Motor neuron (in vitro differentiated cells): ENCODE measurements at regions not wholly inside any gene's neighbourhood (a gene's known extent, or its start where the extent isn't known, plus 50 kb on each side); places are given as distances from the start of the nearest gene placed in this dataset.

ENCODE experiments used
- ATAC-seq, 8 experiments: fragments of 200-7000 bp; cut with Tn5 transposase; replicated peaks in 6 of 8; 2 replicates each; pipeline ENCODE4 v1.8.0; 2021; ENCODE audit warnings: mild to moderate bottlenecking in 8 of 8, moderate library complexity in 8 of 8
- H3K27ac ChIP-seq, 2 donors: fragments of 250-450 bp; sonication (Bioruptor Pico); 2 replicates each; pipeline ENCODE4 v1.9.0; 2021; ENCODE audit warnings: antibody characterized with exemption in 2 of 2, mild to moderate bottlenecking in 2 of 2, moderate library complexity in 1 of 2
- H3K4me1 ChIP-seq, 2 donors: fragments of 250-450 bp; sonication (Bioruptor Pico); replicated peaks in 1 of 2; 2 replicates each; pipeline ENCODE4 v1.6.1; 2021; ENCODE audit warnings: antibody characterized with exemption in 2 of 2, mild to moderate bottlenecking in 2 of 2, moderate library complexity in 1 of 2
- H3K4me3 ChIP-seq, 5 donors: fragments of 250-450 bp; sonication (Bioruptor Pico); 2 replicates each; pipeline ENCODE4 v1.9.0; 2021; ENCODE audit warnings: antibody characterized with exemption in 5 of 5, mild to moderate bottlenecking in 5 of 5, moderate library complexity in 4 of 5
- WGBS, 10 experiments: fragments of 450-650 bp; shearing (Covaris generic); methylation state at CpG; one replicate each; pipeline ENCODE4 v1.0.0; 2022; 5-methylcytosine and 5-hydroxymethylcytosine counted together
- in situ Hi-C, 9 experiments: fragments of 400-800 bp; cut with MboI; loops; one replicate each; pipeline ENCODE4 v1.15.0; 2021; ENCODE audit warnings: low sequenced_read_pairs in 9 of 9, low pct_unique_long_range_greater_than_20kb in 2 of 9; ENCODE audit not compliant: unreplicated experiment in 9 of 9

- no peak overlapping the region for H3K27ac ChIP-seq
- in situ Hi-C loops, result no loop called here
- H3K4me3 ChIP-seq, result no peak overlapping the region
- peaks cover 11 to 18% of the 10 kb centered on the region in 2 donors for H3K4me1 ChIP-seq
- 29 to 86% (median 75%) methylated on average over 1 of the region's 1 CpG; no CpG with 5 or more reads in 2 of the 10 experiments for WGBS, 10 experiments
- ATAC-seq, result peak in 5 of 8 experiments; percentile 23 to 51 (median 27)
Observed at GRCh38 chr1:198892065-198892464, 253.2 kb downstream of the PTPRC start.

- Histone ChIP-seq H3K4me3 (no peak overlapping the region), H3K4me1 (peaks cover 11 to 12% of the 10 kb centered on the region in 2 donors), H3K27ac (no peak overlapping the region)
- ATAC-seq, result no peak
- in situ Hi-C loops, result no loop called here
- 83 to 100% (median 100%) methylated on average over 1 of the region's 1 CpG; no CpG with 5 or more reads in 2 of the 10 experiments for WGBS, 10 experiments
Observed at GRCh38 chr1:198893141-198893540, 254.3 kb downstream of the PTPRC start.

DNA sequence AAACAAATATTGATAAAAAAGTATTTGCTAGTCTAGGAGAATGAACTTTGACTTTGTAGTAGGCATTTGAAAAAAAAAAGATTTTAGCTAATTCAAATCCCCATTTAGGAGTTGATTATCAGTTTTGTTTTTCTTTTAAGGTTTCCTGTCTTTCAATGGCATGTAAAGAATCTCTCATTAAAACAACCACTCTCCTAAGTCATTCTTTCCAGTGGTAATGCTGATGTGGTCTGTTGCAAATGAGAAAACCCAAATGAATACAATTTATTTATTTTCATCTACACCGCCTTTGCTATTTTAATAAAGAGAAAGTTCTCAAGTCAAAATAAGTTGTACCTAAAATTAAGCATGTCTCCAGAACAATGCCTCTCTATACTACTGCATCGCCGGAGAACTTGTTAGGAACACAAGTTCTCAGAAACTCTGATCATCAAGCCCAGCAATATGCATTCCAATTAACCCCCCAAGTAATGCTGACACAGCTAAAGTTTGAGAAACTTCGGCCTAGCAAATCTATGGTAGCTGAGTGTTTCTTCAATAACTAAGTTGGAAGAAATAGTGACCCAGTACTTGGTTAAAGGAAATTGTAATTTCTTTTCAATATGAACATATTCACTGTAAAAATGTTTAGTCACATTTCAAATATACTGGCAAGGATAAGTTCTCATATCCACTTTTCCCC is 255.1 kb downstream of the PTPRC start:
- in situ Hi-C loops, result no loop called here
- Histone ChIP-seq H3K4me1 (peaks cover 5 to 9% of the 10 kb centered on the region in 2 donors), H3K4me3 (no peak overlapping the region), H3K27ac (no peak overlapping the region)
- WGBS, 10 experiments, result 82 to 100% (median 93%) methylated on average over 1 to 4 of the region's 4 CpGs; no CpG with 5 or more reads in 1 of the 10 experiments
- ATAC-seq, result no peak

DNA sequence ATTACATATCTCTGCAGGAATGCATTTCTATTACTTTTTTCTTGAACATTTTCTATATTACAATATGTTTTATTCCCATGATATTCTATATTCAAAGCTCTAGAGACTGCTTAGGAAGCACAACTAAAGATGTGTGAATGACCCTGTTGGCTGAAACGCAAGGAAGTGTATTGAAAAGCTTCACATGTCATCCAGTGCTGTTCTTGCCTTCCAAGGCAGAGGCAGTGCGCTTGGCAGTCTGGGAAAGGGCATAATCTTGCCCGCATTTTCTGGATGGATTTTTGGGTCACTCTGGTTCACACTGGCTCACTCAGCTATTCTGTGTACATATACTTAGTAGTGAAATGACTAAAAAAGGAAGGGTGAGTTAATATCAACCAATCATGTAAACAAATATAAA is 262.4 kb downstream of the PTPRC start:
- Histone ChIP-seq H3K4me1 (peaks cover 35 to 47% of the 10 kb centered on the region in 2 donors), H3K4me3 (no peak overlapping the region), H3K27ac (peak overlapping the region in 1 of 2 donors; percentile 23)
- ATAC-seq, result peak in 4 of 8 experiments; percentile 17 to 35 (median 18)
- in situ Hi-C loops, result no loop called here
- 41 to 100% (median 91%) methylated on average over 1 to 3 of the region's 3 CpGs for WGBS, 10 experiments

GRCh38 chr1:198902655-198903054 is 263.8 kb downstream of the PTPRC start:
- ATAC-seq, result peak; percentile 21 to 78 (median 55)
- in situ Hi-C loops, result no loop called here
- H3K4me3 ChIP-seq, result peak overlapping the region in 1 of 5 donors; percentile 19
- 7 to 100% (median 59%) methylated on average over 1 to 5 of the region's 5 CpGs for WGBS, 10 experiments
- peak overlapping the region; percentile 67 to 73 for H3K27ac ChIP-seq
- peaks cover 42 to 56% of the 10 kb centered on the region in 2 donors for H3K4me1 ChIP-seq

- ATAC-seq, result peak; percentile 66 to 98 (median 96)
- in situ Hi-C loops, result no loop called here
- peak overlapping the region; percentile 67 to 73 for H3K27ac ChIP-seq
- H3K4me3 ChIP-seq, result peak overlapping the region in 3 of 5 donors; percentile 3 to 19 (median 9)
- H3K4me1 ChIP-seq, result peaks cover 43 to 59% of the 10 kb centered on the region in 2 donors
- WGBS, 10 experiments, result 0 to 29% (median 2%) methylated on average over 1 to 3 of the region's 3 CpGs; no CpG with 5 or more reads in 2 of the 10 experiments
Observed at GRCh38 chr1:198903203-198903602, 264.4 kb downstream of the PTPRC start.

GRCh38 chr1:198903621-198904020 is 264.8 kb downstream of the PTPRC start:
- WGBS, 10 experiments, result 3 to 57% (median 16%) methylated on average over 1 to 3 of the region's 3 CpGs
- Histone ChIP-seq H3K27ac (peak overlapping the region; percentile 2 to 73), H3K4me1 (peaks cover 46 to 63% of the 10 kb centered on the region in 2 donors), H3K4me3 (peak overlapping the region in 3 of 5 donors; percentile 3 to 19 (median 9))
- peak in 6 of 8 experiments; percentile 13 to 31 (median 22) for ATAC-seq
- in situ Hi-C loops, result no loop called here

GRCh38 chr1:198904321-198904720 is 265.5 kb downstream of the PTPRC start:
- in situ Hi-C loops, result no loop called here
- WGBS, 10 experiments, result 33 to 89% (median 63%) methylated on average over 1 to 2 of the region's 2 CpGs
- peak overlapping the region; percentile 2 to 73 for H3K27ac ChIP-seq
- no peak overlapping the region for H3K4me3 ChIP-seq
- ATAC-seq, result no peak
- peaks cover 46 to 63% of the 10 kb centered on the region in 2 donors for H3K4me1 ChIP-seq

- no peak for ATAC-seq
- in situ Hi-C loops, result no loop called here
- WGBS, 10 experiments, result 85 to 100% (median 95%) methylated on average over 1 to 4 of the region's 4 CpGs
- H3K4me1 ChIP-seq, result peaks cover 51 to 63% of the 10 kb centered on the region in 2 donors
- no peak overlapping the region for H3K4me3 ChIP-seq
- no peak overlapping the region for H3K27ac ChIP-seq
Observed at GRCh38 chr1:198906739-198907422, 268.0 kb downstream of the PTPRC start.

DNA sequence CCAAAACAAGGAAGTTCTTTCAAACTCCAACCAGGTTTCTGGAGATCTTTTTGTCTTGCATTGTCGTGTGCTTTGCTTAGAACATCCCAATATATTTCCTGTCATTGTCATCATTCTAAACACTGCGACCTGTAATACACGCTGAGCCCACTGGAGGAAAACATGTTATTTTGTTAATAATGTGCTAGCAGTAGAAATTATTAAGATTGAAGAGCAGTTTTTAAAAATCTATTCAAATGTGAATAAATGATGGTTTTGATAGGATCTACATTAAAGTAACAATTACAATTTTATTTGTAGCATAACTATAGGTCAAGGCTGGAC is 268.5 kb downstream of the PTPRC start:
- in situ Hi-C loops, result no loop called here
- 79 to 100% (median 94%) methylated on average over 2 to 3 of the region's 3 CpGs; no CpG with 5 or more reads in 1 of the 10 experiments for WGBS, 10 experiments
- H3K4me3 ChIP-seq, result no peak overlapping the region
- no peak for ATAC-seq
- H3K4me1 ChIP-seq, result peaks cover 46 to 58% of the 10 kb centered on the region in 2 donors
- no peak overlapping the region for H3K27ac ChIP-seq

- no peak for ATAC-seq
- in situ Hi-C loops, result no loop called here
- no peak overlapping the region for H3K4me3 ChIP-seq
- H3K27ac ChIP-seq, result no peak overlapping the region
- peaks cover 35 to 44% of the 10 kb centered on the region in 2 donors for H3K4me1 ChIP-seq
- 19 to 100% (median 90%) methylated on average over 1 to 3 of the region's 3 CpGs for WGBS, 10 experiments
Observed at GRCh38 chr1:198908995-198909394, 270.2 kb downstream of the PTPRC start.

- in situ Hi-C loops, result no loop called here
- 17 to 79% (median 61%) methylated on average over 2 of the region's 2 CpGs; no CpG with 5 or more reads in 2 of the 10 experiments for WGBS, 10 experiments
- no peak overlapping the region for H3K4me3 ChIP-seq
Observed at GRCh38 chr1:198909973-198910372, 271.1 kb downstream of the PTPRC start.

GRCh38 chr1:198910816-198911215 is 272.0 kb downstream of the PTPRC start:
- H3K4me1 ChIP-seq, result peaks cover 24 to 30% of the 10 kb centered on the region in 2 donors
- 0 to 92% (median 76%) methylated on average over 1 to 2 of the region's 2 CpGs; no CpG with 5 or more reads in 1 of the 10 experiments for WGBS, 10 experiments
- peak in 4 of 8 experiments; percentile 18 to 32 (median 30) for ATAC-seq
- in situ Hi-C loops, result no loop called here
- no peak overlapping the region for H3K27ac ChIP-seq
- no peak overlapping the region for H3K4me3 ChIP-seq

More at GRCh38 chr1:198909973-198910372, 271.1 kb downstream of the PTPRC start:
- H3K4me1 ChIP-seq, result peaks cover 25 to 34% of the 10 kb centered on the region in 2 donors
- H3K27ac ChIP-seq, result no peak overlapping the region
- peak in 5 of 8 experiments; percentile 23 to 46 (median 42) for ATAC-seq
